Middle frontal gyrus (tissue), 1 donor: ENCODE measurements at regions not wholly inside any gene's neighbourhood (a gene's known extent, or its start where the extent isn't known, plus 50 kb on each side); places are given as distances from the start of the nearest gene placed in this dataset.

Experiments used
- DNase-seq: peaks from one replicate; pipeline ENCODE4 v3.0.0-alpha.2; 2015; ENCODE audit warnings: low spot score; ENCODE audit errors: extremely low spot score

DNA sequence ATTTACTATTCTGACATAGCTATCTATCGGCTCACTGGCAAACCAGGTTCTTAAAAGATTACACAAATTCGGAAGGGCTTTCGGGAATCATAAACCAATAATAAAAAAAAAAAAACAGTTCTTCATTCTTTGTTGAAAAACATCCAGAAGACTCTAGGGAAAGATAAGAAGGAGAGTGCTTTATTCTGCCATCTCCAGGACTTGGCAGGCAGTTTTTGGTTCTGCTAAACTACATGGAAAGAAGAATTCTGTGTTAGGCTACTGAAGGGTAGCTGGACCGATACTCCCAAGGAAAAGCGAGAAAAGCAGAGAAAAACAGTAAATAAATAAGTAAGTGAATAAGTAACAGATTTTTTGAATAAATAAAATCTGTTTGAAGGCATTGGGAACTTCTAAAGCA lies 423.5 kb upstream of the KLF6 start:
- no peak for DNase-seq

DNA sequence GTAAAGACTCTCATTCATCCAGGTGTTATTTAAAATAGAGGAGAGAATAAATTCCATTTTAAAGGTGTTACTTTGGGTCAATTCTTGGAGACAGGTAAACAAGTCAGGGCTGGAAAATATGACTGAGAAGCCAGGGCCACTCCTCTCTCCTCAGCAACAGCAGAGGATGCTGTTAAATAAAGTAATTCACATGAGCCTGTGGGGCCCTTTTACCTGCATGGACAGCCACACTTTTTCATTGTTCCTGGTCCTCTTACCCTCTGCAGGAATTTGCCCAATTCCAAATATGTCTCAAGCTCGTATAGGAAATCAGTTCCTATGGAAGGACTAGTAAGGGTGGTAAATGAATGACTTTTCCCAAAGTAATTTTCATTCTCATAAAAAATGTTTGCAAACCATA lies 420.1 kb upstream of the KLF6 start:
- no peak for DNase-seq

DNA sequence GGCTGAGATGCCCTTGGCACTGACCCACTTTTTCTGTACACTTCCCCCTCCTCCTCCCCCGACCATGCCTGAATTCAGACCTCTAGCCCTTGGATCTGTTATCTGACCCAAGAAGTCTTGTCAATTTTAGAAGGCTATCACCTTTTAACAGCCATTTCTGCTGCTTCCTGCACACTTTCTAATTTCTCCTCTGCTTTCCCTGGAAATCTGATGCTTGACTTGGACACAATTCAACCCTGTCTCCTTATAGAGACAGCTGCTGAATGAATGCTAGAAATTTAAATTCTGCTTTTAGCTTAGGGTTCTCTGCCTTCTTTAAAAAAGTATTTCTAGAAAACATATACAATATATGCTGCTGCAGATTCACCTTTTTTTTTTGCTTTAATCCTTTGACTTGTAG lies 417.9 kb upstream of the KLF6 start:
- no peak for DNase-seq

DNA sequence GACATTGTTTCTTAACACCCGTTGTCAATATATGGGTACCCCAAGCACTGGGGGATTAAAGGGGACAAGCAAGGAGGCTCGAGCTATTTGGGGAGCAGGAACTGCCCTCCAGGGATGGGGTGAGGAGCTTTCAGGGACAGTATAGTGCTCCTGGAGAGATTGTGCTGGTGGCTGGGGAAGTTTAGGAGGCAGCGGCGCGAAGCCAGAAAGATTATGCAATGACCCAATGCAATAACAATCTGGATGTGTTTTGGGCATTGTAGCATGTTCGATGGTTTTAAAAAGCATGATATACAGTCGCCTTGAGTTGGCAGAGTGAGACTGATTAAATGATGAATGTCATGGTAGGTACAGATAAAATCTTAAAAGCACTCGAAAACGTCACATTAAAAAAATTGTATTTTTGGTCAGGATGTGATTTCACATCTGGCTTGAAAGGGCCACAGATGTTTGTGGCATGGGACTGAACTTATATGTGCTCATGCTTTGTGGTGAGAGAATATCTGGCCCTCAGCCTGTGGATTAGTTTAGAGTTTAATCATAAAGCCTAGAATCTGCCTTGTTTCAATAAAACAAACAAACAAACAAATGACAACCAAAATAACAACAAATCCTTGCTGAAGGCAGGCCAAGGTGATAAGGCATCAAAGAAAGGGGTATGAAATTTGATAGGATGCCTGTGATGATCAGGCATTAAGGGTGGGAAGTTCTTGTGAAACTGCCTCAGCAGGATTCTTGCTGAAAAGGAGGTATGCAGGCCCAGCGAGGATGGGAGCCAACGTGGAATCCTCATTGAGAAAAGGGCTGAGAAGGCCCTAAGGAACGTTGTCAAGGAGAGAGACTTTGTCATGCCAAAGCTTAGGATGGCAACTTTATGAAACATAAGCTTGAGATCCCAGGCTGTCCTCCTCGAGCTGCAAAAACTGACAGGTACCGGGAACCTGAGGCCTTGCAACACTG lies 417.1 kb upstream of the KLF6 start:
- DNase-seq: no peak

DNA sequence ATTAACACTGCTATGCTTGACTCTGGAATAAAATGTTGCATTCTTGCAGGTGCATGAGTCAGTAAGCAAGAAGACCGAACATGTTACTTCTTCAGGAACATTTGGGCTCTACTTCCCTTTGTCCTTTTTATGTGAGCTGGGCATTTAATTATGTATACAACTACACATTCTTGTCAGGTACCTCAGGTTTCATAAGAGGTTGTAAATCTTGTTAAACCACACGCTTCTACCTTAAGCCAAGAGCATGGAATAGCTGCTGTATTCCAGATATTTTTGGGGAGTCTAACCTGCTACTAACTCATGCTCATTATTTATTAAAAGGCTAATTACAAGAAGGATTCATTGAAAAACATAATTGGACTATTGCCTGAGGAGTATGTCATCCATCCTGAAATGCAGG lies 414.2 kb upstream of the KLF6 start:
- no peak for DNase-seq

DNA sequence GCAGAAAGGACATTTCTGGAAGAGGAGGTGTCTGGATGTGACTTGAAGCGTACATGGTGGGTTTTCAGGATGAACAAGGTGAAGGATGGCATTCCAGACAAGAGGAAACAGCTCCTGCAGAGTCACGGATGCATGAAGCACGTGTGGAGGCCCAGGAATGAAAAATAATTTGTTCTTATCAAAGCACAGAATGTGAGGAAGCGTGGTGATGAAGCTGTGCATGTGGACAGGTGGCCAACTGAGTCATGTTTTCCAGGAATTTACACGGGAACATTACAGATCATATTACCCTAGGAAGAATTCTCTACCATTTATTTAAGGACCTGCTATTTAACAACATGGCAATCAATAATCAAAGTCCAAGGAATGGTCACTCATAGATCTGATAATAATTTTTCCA lies 413.2 kb upstream of the KLF6 start:
- no peak for DNase-seq

DNA sequence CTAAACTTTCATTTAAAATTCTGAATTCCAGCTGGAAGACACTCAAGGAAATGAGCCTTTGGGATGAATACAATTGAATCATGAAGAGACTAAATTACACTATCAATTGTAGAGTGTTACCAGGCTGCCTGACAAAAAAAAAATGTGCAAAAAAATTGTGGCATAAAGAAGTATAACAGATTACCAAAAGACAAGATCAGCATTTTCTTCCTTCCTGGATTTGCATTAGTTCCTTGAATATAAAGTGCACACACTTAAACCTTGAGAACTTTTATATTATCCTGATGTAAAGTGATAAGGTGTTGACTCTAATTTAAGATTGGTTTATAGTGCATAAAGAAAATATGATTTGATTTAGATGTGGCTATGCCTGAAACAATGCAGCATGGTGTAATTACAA lies 412.7 kb upstream of the KLF6 start:
- DNase-seq: no peak

DNA sequence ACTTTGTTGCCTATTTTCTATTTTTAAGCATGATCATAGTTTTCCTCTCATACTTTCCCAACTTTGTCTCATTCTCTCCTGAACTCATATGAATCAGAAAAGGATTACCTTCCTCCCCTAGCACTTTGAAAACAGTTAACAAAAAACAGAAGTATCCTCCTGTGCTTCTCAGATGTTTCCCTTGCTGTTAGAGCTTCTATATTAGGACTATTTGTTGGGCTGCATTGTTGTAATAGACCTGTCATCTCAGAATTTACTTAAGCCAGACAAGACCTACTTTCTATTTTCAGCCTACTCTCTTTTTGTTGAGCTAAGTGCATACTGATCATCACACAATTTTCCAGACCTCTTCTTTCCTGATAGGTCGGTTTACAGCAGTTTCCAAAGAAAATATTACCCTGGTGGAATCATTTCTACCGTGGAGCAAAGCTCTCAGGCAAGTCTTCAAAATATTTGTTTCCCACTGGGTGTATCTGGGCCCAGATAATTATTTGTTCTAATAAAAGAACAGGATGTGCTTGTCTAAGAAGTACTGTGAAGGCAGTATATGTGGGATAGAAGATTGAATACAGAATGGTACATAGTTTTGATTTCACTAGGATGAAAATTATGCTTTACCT lies 411.9 kb upstream of the KLF6 start:
- DNase-seq: no peak

DNA sequence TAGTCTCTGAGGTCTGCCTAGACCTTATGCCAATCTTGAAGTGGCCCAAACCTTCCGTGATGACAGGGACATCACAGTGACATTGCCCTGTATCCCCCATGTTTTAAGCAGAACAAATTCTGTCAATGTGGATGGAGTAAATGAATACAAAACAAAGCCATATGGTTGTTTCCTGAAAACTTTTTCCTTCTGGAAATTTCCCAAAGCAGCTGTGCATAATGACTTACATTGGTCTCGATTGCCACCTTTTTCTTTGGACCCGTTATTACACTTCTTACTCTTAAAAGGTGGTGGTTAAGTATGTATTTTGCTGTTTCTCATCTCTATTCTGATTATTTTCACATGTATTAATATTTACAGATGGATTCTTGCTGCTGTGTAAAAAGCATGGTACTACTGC lies 411.2 kb upstream of the KLF6 start:
- no peak for DNase-seq

DNA sequence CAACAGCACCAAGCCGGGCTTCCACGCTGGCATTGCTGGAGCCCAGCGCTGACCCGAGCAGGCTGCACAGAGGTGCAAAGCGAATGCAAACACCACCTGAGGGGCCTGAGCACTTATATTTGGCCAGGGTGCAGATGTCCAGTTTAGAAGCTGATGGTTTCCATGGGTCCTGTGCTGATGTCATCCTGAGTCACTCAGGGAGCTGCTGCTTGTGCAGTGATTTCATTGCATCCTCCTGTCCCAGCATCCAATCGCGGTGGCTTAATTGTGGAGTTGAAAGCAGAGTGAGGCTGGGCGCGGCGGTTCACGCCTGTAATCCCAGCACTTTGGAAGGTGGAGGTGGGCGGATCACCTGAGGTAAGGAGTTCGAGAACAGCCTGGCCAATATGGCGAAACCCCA lies 410.2 kb upstream of the KLF6 start:
- no peak for DNase-seq

DNA sequence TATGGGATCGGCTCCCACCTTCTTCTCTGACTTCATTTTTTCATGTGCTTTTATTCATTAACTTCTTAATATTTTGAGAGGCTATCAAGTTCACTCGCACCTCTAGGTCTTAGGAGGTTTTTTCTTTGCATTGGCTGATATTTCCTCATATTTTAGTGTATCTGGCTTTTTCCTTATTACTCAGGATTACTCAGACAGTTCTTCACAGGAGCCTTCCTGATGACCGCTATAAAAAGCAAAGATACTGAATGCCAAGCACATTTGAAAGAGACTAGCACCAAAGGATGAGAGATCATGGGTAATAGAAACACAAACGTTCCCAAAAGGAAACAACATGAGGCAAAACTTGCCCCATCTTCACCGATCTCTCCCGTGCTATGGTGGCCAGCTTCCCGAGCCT lies 409.2 kb upstream of the KLF6 start:
- no peak for DNase-seq

DNA sequence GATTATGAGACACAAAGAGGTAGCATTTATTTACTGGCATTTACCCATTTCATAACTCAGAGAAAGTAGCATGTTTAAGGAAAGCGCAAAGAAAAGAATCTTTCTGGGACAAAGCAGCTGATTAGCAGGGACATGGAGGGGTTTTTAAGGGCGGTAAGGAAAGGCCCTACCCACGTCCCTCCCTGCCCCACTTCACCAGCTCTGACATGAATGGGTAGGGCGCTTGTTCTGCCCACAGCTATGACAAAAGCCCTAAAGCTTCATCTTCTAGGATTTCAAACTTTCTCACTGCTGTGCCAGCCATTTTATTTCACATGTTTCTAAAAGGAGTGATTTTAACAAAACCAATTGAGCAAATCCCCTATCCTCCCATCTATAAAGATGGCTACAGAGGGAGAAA lies 406.9 kb upstream of the KLF6 start:
- DNase-seq: no peak

DNA sequence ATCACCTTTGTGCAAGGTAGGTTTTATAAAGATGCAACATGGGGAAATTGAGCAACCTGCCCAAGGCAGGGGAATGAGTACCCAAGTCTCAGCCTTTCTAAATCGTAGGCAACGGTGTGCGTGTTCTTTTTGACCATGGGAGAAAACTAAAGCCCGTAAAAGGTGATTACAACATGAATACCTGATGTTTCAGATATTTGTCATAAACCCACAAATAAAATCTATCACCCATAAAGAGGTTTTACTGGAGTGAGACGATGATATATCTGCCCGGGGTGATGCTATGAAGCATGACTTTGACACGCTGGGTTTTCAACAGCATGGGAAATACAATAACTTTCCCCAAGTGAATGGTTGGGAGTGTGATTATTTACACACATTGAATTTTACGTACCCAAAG lies 406.3 kb upstream of the KLF6 start:
- DNase-seq: no peak

DNA sequence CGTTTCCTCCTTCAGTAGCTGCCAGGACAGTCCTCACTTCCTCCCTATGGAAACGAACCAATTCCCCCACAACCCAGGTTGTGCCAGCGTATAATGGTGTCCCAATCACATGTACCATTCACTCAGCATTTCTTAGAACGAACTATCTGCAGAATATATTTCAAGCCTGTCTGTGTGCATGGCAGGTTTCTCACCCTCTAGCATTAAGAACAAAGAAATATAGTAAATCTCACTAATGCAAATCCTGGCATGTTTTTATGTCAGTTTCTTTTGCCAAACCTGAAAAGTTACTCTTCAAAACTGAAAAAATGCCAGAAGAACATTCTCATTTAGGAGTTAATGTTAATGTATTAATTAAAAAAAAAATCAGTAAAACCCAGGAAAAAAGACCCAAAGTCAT lies 405.9 kb upstream of the KLF6 start:
- no peak for DNase-seq

DNA sequence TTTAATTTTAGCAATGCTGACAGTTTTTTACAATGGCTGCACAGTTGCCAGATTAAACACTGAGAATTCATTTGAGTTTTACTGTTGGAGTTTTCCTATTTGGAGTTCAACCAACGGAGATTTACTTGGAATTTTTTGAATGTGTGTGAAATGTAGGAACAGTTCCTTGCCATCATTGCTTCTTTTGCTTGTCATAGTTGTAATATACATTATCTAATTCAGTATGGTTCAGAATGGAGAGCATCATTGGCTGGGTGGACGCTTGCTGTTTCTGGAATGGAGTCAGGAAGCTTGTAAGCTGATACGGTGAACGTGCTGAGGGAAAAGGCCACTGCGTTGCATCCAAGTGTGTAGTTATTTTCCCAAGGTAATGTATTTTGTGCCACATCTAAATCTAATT lies 404.3 kb upstream of the KLF6 start:
- DNase-seq: no peak

DNA sequence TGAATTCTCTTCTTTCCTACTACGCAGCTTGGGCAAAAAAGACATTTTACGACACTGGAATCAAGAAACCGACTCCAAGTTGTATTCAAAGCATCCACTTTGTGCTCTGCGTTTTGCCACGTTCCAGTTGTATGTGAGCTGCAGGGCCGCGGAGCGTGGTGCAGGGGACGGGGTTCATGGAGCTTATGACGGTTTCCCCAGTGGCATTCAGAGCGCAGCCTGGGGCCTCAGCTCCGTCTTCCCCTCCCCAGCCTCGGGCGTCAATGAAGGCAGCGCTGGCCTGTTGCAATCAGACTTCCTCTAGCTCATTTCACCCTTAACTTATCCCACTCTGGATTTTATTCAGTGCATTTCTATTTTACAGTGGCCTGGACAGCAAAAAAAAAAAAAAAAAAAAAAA lies 403.4 kb upstream of the KLF6 start:
- no peak for DNase-seq

DNA sequence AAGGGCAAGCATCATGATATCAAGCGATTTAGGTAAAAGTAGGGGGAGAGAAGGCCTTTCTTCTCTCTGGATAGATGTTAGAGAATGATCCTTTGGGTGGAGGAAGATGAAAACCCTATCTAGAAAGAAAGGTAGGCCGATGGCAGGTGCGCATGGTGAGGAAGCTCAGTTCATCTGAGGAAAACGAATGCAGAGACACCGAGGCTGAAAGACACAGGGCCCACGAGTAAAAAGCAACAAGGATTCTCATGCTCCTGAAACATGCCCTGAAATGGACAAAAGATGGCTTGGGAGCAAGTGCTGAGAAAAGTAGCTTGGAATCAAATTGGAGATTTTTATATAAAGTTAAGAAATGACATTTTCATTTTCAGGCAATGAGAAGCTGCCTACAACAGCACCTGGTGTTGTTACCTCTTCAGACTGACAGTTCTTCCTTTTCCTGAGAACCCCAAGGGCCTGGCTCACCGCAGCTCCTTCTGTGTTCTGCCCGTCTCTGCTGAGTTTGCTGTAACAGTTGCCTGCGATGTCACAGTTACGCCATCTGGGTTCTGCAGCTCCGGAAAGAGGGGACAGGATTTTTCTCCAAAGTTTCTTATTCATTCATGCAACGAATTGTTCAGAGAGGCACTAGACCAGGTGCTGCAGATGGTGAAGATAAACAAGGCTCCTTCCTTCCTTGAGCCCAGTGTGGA lies 402.0 kb upstream of the KLF6 start:
- no peak for DNase-seq

DNA sequence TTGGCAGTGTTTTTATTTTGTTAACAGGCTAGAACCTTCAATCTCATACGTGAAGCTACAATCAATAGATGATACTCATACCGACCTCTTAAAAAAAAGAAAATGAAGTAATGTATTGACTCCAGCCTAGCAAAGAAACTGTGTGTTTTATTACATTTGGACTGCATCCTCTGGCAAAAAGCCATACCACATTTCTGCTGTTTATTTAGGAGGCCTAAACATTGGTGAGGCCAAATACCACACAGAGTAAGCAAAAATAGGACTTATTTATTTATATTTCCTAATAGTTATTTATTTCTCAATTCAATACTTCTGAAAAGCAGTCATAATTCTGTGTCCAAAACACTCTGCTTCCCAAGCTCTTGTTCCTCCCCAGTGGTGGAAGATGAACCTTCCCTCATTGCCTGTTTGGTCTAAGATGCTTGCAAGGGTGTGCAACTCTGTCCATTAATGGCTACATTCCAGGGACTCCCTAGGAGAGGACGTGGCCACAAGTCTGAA lies 398.8 kb upstream of the KLF6 start:
- no peak for DNase-seq

DNA sequence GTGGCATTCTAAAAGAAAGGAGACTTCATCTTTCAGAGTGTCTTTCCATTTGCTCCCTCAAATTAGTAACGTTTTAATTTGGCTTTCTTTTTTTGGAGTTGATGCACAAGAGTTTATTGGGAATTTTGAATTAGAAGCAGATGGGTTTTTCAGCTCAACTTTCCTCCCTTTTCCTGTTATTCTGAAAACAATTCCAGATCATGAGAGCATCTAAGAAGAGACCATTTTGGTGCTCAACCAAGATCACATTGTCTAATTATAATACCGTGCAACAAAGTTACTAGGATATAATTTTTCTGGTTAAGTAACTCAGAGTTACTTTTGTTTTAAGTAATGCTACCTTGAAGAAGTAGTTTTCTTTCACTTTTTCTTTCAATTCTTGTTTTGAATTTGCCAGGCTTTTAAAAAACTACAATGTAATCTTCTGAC lies 396.6 kb upstream of the KLF6 start:
- DNase-seq: no peak

DNA sequence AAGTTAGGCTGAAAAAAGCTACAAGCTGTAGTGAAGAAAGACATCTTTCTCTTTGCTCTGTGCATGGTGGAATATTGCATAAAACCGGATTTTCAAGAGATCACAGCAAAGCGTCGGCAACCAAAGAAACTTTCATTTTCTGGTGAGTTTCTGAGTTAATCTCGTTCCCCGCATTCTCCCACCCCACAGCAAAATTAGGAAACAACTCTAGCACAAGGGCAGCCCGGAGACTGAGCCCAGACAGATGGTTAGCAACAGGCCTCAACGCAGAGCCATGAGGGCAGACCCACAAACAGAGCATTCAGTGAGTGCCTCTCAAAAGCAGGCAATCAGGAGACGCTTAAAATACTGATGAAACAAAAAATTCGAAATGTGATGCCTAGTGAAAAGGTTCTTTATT lies 396.1 kb upstream of the KLF6 start:
- no peak for DNase-seq

DNA sequence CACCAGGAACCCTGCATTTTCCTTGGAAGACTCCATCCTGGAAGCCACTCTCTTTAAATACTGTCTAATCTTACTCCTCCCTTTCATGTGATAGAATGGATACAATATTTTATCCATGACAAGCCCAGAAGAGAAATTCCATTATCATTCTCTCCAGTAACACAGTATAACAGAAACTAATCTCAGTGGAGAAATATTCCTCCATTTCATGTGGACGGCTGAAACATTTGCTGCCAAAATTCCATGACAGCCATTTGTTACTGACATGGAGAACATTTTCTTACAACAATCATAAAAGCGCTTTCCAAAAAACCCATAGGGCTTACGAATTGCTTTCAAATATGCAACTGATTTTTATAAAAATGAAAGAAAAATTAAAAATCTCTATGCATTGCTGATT lies 392.8 kb upstream of the KLF6 start:
- DNase-seq: no peak
